ENCODE measurements at regions not wholly inside any gene's neighbourhood (a gene's known extent, or its start where the extent isn't known, plus 50 kb on each side); places are given as distances from the start of the nearest gene placed in this dataset.

DNA sequence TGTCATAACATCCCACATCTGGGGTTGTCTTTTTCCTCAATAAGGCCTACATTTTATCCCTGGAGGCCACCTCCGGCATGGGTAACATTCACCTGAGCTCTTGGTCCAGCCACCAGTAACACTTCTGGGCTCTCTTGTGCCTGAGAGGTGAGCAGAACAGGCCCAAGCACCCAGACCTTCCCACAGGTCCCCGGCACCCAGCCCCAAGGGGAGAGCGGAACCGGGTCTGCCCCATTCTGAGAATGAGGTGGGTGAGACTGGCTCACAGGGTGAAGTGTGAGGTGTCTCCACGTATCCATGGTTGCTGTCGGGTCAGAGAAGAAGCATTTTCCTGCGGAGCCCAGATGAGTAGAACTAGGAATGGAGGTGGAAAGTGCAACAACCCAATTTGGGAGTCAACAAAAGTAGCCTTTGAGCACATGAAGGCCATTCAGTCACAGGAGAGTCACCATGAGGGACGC, 496.7 kb upstream of the MYT1L start:
- TF ChIP-seq CTCF (IDR thresholded peaks at IDR 0.05) (no peak), POLR2A (IDR thresholded peaks at IDR 0.05) (no peak), POLR2AphosphoS5 (IDR thresholded peaks at IDR 0.05) (no peak), EP300 (IDR thresholded peaks at IDR 0.05) (no peak)

Measured in suprapubic skin (tissue), 4 donors.